Kidney epithelial cell (primary cell): ENCODE measurements at regions not wholly inside any gene's neighbourhood (a gene's known extent, or its start where the extent isn't known, plus 50 kb on each side); places are given as distances from the start of the nearest gene placed in this dataset.

ENCODE experiments used
- DNase-seq: peaks from one replicate; pipeline ENCODE4 v3.0.0-alpha.2; 2010; ENCODE audit warnings: low read depth
- H3K27me3 ChIP-seq: 2 replicates; pipeline ENCODE4 v1.6.0; 2011; ENCODE audit warnings: low read length; ENCODE audit not compliant: control insufficient read depth, insufficient read depth
- H3K36me3 ChIP-seq: 2 replicates; pipeline ENCODE4 v1.5.1; 2011; ENCODE audit warnings: low read length; ENCODE audit not compliant: control insufficient read depth, insufficient read depth
- H3K4me3 ChIP-seq: 2 replicates; pipeline ENCODE4 v1.5.1; 2011; ENCODE audit warnings: low read depth, mild to moderate bottlenecking, control low read depth, low read length
- TF ChIP-seq, protein P1 (sequence below): IDR thresholded peaks from 2 replicates; pipeline ENCODE4 v1.5.1; 2011; ENCODE audit warnings: mild to moderate bottlenecking, moderate library complexity, low read length, control low read depth, inconsistent platforms; ENCODE audit not compliant: insufficient read depth, poor library complexity, severe bottlenecking

DNA sequence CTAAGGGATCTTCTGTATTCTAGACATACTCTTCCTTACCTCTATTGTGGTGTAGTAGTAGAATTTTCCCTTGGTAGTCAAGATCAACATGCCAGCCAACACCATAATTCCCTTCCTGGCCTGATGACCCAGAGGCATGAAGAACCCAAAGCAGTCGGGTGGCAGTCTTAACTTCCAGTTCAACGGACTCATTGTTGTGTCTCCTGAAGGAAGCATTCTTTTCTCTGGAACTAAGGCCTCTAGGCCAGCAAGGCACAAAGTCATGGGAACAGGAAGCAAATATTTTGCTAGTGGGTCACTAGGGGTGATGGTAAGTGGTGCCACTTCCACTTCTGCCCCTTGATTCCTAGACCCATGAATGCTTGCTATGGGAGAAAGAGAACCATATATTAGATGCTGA lies 55.2 kb upstream of the DAPK1 start:
- Histone ChIP-seq H3K4me3 (no peak overlapping the region), H3K36me3 (no peaks in the 10 kb centered on the region), H3K27me3 (no peaks in the 10 kb centered on the region)
- no peak for DNase-seq
- TF ChIP-seq, protein P1, sequence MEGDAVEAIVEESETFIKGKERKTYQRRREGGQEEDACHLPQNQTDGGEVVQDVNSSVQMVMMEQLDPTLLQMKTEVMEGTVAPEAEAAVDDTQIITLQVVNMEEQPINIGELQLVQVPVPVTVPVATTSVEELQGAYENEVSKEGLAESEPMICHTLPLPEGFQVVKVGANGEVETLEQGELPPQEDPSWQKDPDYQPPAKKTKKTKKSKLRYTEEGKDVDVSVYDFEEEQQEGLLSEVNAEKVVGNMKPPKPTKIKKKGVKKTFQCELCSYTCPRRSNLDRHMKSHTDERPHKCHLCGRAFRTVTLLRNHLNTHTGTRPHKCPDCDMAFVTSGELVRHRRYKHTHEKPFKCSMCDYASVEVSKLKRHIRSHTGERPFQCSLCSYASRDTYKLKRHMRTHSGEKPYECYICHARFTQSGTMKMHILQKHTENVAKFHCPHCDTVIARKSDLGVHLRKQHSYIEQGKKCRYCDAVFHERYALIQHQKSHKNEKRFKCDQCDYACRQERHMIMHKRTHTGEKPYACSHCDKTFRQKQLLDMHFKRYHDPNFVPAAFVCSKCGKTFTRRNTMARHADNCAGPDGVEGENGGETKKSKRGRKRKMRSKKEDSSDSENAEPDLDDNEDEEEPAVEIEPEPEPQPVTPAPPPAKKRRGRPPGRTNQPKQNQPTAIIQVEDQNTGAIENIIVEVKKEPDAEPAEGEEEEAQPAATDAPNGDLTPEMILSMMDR: no peak

DNA sequence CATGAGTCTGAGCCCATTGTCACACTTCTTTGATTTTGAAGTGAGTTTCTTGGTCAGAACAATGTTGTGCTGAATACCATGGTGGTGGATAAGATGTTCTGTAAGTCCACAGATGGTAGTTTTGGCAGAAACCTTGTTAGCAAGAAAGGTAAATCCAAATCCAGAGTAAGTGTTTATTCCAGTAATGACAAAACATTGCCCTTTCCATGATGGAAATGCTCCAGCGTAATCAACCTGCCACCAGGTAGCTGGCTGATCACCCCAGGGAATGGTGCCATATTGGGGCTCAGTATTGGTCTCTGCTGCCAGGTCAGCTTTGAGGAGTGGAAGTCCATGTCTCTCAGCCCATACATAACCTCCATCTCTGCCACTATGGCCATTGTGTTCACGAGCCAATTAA lies 54.7 kb upstream of the DAPK1 start:
- no peak for DNase-seq
- no peaks in the 10 kb centered on the region for H3K36me3 ChIP-seq
- no peak overlapping the region for H3K4me3 ChIP-seq
- no peaks in the 10 kb centered on the region for H3K27me3 ChIP-seq
- TF ChIP-seq, protein P1: no peak

DNA sequence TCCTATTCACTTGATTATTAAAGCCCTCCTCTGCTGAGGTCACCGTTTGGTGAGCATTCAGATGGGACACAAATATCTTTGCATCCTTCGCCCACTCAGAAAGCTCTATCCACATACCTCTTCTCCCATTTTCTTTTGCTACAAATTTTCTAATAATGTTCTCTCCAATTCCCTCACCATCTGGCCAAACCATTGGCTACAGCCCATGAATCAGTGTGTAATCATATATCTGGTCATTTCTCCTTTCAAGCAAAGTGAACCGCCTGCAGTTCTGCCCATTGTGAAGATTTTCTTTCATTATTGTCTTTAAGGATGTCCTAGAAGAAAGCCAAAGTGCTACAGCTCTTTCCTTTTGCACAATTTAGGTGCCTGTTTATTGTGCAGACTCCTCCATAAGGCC lies 54.2 kb upstream of the DAPK1 start:
- DNase-seq: no peak
- H3K4me3 ChIP-seq: no peak overlapping the region
- no peaks in the 10 kb centered on the region for H3K36me3 ChIP-seq
- no peaks in the 10 kb centered on the region for H3K27me3 ChIP-seq
- TF ChIP-seq, protein P1: no peak

DNA sequence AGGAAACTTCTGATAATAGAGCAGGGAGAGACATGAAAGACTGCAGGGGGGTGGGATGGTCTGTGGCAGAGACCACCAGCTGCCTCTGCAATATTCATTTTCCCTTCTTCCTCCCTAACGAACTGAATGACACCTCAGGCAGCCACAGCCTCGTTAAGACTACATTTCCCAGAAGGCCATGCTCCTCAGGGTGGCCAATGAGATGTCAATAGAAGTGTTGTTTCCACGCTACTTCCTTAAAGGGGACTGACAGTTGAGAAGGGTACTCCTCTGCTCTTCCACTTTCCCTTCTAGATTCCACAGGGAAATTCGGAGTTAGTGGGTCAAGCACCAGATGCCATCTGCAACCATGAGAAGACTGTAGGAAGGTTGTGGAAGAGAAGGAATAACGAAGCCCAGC lies 52.0 kb upstream of the DAPK1 start:
- TF ChIP-seq, protein P1: no peak
- no peaks in the 10 kb centered on the region for H3K36me3 ChIP-seq
- no peaks in the 10 kb centered on the region for H3K27me3 ChIP-seq
- DNase-seq: no peak
- no peak overlapping the region for H3K4me3 ChIP-seq

DNA sequence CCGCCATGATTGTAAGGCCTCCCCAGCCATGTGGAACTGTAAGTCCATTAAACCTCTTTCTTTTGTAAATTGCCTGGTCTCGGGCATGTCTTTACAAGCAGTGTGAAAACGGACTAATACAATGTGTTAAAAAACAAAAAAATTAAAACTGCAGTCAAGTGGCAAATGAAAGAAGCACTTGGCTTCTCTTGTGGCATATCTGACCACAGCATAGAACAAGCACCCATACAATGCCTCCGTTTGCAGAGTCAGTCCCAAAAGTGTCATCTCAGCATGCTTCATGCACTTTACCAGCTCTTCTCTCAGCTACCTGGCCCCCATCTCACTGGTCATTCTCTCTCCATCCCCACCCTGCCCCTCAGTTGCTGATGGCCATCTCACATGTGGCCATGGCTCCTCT lies 51.1 kb upstream of the DAPK1 start:
- no peak for DNase-seq
- TF ChIP-seq, protein P1: no peak
- no peaks in the 10 kb centered on the region for H3K36me3 ChIP-seq
- H3K27me3 ChIP-seq: no peaks in the 10 kb centered on the region
- no peak overlapping the region for H3K4me3 ChIP-seq

DNA sequence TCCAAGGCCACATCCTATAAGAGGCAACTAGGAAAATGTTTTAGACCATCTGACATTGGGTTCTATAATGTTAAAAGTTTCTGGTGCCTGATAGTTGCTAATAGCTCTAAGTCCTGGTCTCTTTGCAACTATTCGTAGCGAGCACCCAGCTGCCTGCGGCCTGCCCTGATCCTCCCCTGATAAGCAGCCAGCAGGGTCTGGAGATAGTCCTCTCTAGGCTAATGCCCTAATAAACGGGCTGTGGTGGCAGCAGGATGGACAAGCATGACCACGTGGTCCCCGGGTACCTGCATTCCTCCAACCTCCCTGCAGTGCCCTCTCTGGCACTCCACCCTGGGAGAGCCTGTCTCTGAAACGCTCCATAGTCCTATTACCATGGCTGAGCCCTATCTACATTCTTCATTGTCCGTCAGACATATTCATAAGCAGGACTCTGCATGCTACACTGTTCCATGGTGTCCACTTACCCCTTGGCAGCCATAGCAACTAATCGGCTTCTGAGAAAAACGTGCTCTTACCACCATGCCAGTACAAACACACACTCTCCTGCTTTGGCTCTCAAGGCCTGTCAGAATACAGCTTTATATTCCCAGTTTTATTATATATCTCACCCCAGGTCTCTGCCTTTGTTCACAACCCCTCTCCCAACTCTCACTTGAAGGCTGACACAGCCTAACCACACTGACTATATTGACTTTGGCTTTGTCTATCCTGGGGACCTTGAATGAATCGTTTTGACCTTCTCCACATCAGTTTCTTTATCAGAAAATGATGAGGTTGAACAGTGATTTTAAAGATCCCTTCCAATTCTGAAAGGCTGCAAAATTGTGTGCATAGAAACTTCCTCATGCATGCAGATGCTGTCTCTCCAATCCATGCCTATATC lies 49.9 kb upstream of the DAPK1 start:
- DNase-seq: no peak
- H3K36me3 ChIP-seq: no peaks in the 10 kb centered on the region
- TF ChIP-seq, protein P1: no peak
- no peaks in the 10 kb centered on the region for H3K27me3 ChIP-seq
- H3K4me3 ChIP-seq: no peak overlapping the region
